HepG2 (cell line): ENCODE measurements at regions not wholly inside any gene's neighbourhood (a gene's known extent, or its start where the extent isn't known, plus 50 kb on each side); places are given as distances from the start of the nearest gene placed in this dataset.

ENCODE experiments used
- ATAC-seq: fragments of 200-7000 bp; cut with Tn5 transposase; 3 replicates; pipeline ENCODE4 v1.9.1; 2020; ENCODE audit warnings: mild to moderate bottlenecking, moderate library complexity
- BruUV-seq: library from RNA; stranded (reverse); fragments of 400-500 nt; replicated peaks from 2 replicates; lab custom pipeline; 2021; lab: Mats Ljungman, UMichigan
- CTCF ChIA-PET: fragments of 300-600 bp; formaldehyde crosslinking; extraction: SDS; loops from one replicate; lab custom pipeline; 2021; ENCODE audit warnings: low total read pairs, inconsistent platforms, low intra/inter-chr PET ratio; lab: Yijun Ruan, JAX
- POLR2A ChIA-PET: fragments of 350-600 bp; sonication (Branson Sonifier 250); formaldehyde crosslinking; loops from one replicate; lab custom pipeline; 2020; ENCODE audit warnings: antibody characterized with exemption, inconsistent platforms; lab: Yijun Ruan, JAX
- DNase-seq: peaks from one replicate; pipeline ENCODE4 v3.0.0-alpha.2; 2015; ENCODE audit warnings: low spot score
- FAIRE-seq: peaks from 3 replicates; lab custom pipeline; 2011; peaks lifted over from hg19 to GRCh38; lab: Jason Lieb, UNC
- H2AFZ ChIP-seq: one replicate; pipeline ENCODE4 v1.6.1; 2011; ENCODE audit warnings: low read length, inconsistent platforms
- H3K27ac ChIP-seq: fragments of 300-600 bp; 3 replicates; pipeline ENCODE4 v1.8.0; 2011; ENCODE audit warnings: mixed run types, mild to moderate bottlenecking, mixed read lengths, low read length, inconsistent platforms; ENCODE audit not compliant: insufficient read depth; ENCODE audit errors: extremely low read length
- H3K27me3 ChIP-seq, 2 experiments: fragments of 200-600 bp in 1 of 2; 2 replicates in 1 of 2; 3 replicates in 1 of 2; pipeline versions ENCODE4 v1.6.0 to v1.8.0; 2011; ENCODE audit warnings: low read length in 2 of 2, mild to moderate bottlenecking in 2 of 2, moderate library complexity in 2 of 2, inconsistent platforms in 1 of 2; ENCODE audit not compliant: insufficient read depth in 2 of 2, control insufficient read depth in 1 of 2
- H3K36me3 ChIP-seq, 2 experiments: fragments of 200-600 bp in 1 of 2; replicated peaks in 1 of 2; 2 replicates in 1 of 2; 3 replicates in 1 of 2; pipeline versions ENCODE4 v1.5.1 to v1.8.0; 2011; ENCODE audit warnings: low read length in 2 of 2, inconsistent platforms in 1 of 2; ENCODE audit not compliant: insufficient read depth in 2 of 2, control insufficient read depth in 1 of 2
- H3K4me1 ChIP-seq: 2 replicates; pipeline ENCODE4 v1.5.1; 2012; ENCODE audit warnings: low read length, inconsistent platforms; ENCODE audit not compliant: insufficient read depth
- H3K4me2 ChIP-seq: 2 replicates; pipeline ENCODE4 v1.6.0; 2011; ENCODE audit warnings: low read depth, low read length, inconsistent platforms
- H3K4me3 ChIP-seq, 3 experiments: fragments of 200-600 bp in 1 of 3; sonication (generic), shearing (Covaris generic) in 1 of 3; replicated peaks in 1 of 3; 2 replicates each; pipeline ENCODE4 v1.5.1; 2011 to 2016; ENCODE audit warnings: low read length in 3 of 3, inconsistent platforms in 2 of 3, low read depth in 2 of 3, mild to moderate bottlenecking in 2 of 3, control low read depth in 1 of 3, mixed read lengths in 1 of 3; ENCODE audit not compliant: insufficient read depth in 1 of 3
- H3K79me2 ChIP-seq: one replicate; pipeline ENCODE4 v1.6.1; 2011; ENCODE audit warnings: low read length, inconsistent platforms; ENCODE audit not compliant: insufficient read depth
- H3K9ac ChIP-seq: 2 replicates; pipeline ENCODE4 v1.6.0; 2011; ENCODE audit warnings: mild to moderate bottlenecking, low read depth, low read length, inconsistent platforms; ENCODE audit not compliant: insufficient read depth
- H3K9me3 ChIP-seq: 2 replicates; pipeline ENCODE4 v1.5.1; 2012; ENCODE audit warnings: mild to moderate bottlenecking, low read length
- H4K20me1 ChIP-seq: 2 replicates; pipeline ENCODE4 v1.6.0; 2011; ENCODE audit warnings: inconsistent platforms, mild to moderate bottlenecking, low read length, moderate library complexity; ENCODE audit not compliant: insufficient read depth
- ELF1 ChIP-seq: sonication (generic); formaldehyde crosslinking; IDR thresholded peaks from 2 replicates; pipeline ENCODE4 v1.4.0; 2020; ENCODE audit warnings: missing genetic modification reagents
- FOSL1 ChIP-seq: sonication (generic); formaldehyde crosslinking; IDR thresholded peaks from 2 replicates; pipeline ENCODE4 v1.9.0; 2021; ENCODE audit warnings: missing genetic modification reagents, borderline replicate concordance
- HOXA7 ChIP-seq: sonication (generic); formaldehyde crosslinking; IDR thresholded peaks from 2 replicates; pipeline ENCODE4 v1.8.1; 2022; ENCODE audit warnings: mild to moderate bottlenecking, missing genetic modification reagents, moderate library complexity
- JDP2 ChIP-seq: sonication (generic); formaldehyde crosslinking; IDR thresholded peaks from 2 replicates; pipeline ENCODE4 v1.8.1; 2022; ENCODE audit warnings: missing genetic modification reagents, borderline replicate concordance
- YEATS4 ChIP-seq: sonication (generic); formaldehyde crosslinking; IDR thresholded peaks from 2 replicates; pipeline ENCODE4 v1.4.0; 2020; ENCODE audit warnings: missing genetic modification reagents, borderline replicate concordance
- ZNF883 ChIP-seq: sonication (generic); formaldehyde crosslinking; IDR thresholded peaks from 2 replicates; pipeline ENCODE4 v1.5.1; 2020; ENCODE audit warnings: mild to moderate bottlenecking, missing genetic modification reagents; ENCODE audit errors: not compliant biosample characterization
- WGBS: methylation state at CpG from one replicate; pipeline ENCODE4 v1.1.6; 2017; ENCODE audit warnings: low lambda C conversion rate; 5-methylcytosine and 5-hydroxymethylcytosine counted together
- in situ Hi-C: cut with HindIII; loops from 2 replicates; pipeline ENCODE4 v1.10.0; 2017; ENCODE audit warnings: low pct_unique_long_range_greater_than_20kb; ENCODE audit not compliant: extremely low pct_ligation_motif_present
- intact Hi-C: fragments of 100-400 bp; cut with micrococcal nuclease; formaldehyde crosslinking; loops from one replicate; pipeline ENCODE4 v1.10.0; 2022; ENCODE audit not compliant: unreplicated experiment
- TF ChIP-seq, protein P1 (sequence below): sonication (generic); formaldehyde crosslinking; IDR thresholded peaks from 2 replicates; pipeline ENCODE4 v1.4.0; 2020; ENCODE audit warnings: missing genetic modification reagents

DNA sequence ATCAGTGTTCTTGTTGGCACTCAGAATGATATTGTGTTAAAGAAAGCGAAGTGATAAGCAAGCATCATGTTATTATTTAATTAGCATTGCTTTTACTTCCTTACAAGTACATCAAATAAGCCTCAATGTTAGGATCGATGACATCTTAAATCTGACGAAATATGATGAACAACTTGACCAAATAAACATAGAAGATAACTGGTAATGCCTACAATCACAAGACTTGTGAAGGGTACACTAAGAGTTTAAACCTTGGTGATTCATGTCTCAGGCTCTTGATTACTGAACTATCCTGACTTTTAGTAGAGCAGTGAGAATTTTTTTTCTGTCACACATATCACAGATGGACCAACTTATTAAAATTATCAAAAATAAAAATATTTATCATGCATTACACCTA lies 500.8 kb upstream of the ZEB2 start:
- CTCF ChIA-PET: no interaction called here
- H3K79me2 ChIP-seq: no peaks in the 10 kb centered on the region
- BruUV-seq: no TSS peak
- H4K20me1 ChIP-seq: no peaks in the 10 kb centered on the region
- DNase-seq (no peak), ATAC-seq (no peak), FAIRE-seq (no peak)
- H3K4me1 ChIP-seq: no peaks in the 10 kb centered on the region
- POLR2A ChIA-PET: no interaction called here
- 4% methylated on average over 3 of the region's 3 CpGs for WGBS
- no peak overlapping the region for H3K9ac ChIP-seq
- no peak overlapping the region for H3K4me2 ChIP-seq
- intact Hi-C loops: no loop called here
- in situ Hi-C loops: no loop called here
- H2AFZ ChIP-seq: no peak overlapping the region
- no peak overlapping the region for H3K4me3 ChIP-seq
- no peaks in the 10 kb centered on the region for H3K36me3 ChIP-seq
- no peak overlapping the region for H3K27ac ChIP-seq
- no peaks in the 10 kb centered on the region for H3K27me3 ChIP-seq
- no peak for TF ChIP-seq FOSL1 (CRISPR knock-in tag)
- no peak for TF ChIP-seq ZNF883 (CRISPR knock-in tag)
- TF ChIP-seq, protein P1, sequence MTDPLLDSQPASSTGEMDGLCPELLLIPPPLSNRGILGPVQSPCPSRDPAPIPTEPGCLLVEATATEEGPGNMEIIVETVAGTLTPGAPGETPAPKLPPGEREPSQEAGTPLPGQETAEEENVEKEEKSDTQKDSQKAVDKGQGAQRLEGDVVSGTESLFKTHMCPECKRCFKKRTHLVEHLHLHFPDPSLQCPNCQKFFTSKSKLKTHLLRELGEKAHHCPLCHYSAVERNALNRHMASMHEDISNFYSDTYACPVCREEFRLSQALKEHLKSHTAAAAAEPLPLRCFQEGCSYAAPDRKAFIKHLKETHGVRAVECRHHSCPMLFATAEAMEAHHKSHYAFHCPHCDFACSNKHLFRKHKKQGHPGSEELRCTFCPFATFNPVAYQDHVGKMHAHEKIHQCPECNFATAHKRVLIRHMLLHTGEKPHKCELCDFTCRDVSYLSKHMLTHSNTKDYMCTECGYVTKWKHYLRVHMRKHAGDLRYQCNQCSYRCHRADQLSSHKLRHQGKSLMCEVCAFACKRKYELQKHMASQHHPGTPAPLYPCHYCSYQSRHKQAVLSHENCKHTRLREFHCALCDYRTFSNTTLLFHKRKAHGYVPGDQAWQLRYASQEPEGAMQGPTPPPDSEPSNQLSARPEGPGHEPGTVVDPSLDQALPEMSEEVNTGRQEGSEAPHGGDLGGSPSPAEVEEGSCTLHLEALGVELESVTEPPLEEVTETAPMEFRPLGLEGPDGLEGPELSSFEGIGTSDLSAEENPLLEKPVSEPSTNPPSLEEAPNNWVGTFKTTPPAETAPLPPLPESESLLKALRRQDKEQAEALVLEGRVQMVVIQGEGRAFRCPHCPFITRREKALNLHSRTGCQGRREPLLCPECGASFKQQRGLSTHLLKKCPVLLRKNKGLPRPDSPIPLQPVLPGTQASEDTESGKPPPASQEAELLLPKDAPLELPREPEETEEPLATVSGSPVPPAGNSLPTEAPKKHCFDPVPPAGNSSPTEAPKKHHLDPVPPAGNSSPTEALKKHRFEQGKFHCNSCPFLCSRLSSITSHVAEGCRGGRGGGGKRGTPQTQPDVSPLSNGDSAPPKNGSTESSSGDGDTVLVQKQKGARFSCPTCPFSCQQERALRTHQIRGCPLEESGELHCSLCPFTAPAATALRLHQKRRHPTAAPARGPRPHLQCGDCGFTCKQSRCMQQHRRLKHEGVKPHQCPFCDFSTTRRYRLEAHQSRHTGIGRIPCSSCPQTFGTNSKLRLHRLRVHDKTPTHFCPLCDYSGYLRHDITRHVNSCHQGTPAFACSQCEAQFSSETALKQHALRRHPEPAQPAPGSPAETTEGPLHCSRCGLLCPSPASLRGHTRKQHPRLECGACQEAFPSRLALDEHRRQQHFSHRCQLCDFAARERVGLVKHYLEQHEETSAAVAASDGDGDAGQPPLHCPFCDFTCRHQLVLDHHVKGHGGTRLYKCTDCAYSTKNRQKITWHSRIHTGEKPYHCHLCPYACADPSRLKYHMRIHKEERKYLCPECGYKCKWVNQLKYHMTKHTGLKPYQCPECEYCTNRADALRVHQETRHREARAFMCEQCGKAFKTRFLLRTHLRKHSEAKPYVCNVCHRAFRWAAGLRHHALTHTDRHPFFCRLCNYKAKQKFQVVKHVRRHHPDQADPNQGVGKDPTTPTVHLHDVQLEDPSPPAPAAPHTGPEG (CRISPR knock-in tag): no peak
- TF ChIP-seq HOXA7 (CRISPR knock-in tag): no peak
- TF ChIP-seq JDP2 (CRISPR knock-in tag): no peak
- no peak for TF ChIP-seq ELF1 (CRISPR knock-in tag)
- no peak for TF ChIP-seq YEATS4 (CRISPR knock-in tag)
- TF ChIP-seq, all 625 proteins: peak for 0
- no peaks in the 10 kb centered on the region for H3K9me3 ChIP-seq
